ENCODE measurements at regions not wholly inside any gene's neighbourhood (a gene's known extent, or its start where the extent isn't known, plus 50 kb on each side); places are given as distances from the start of the nearest gene placed in this dataset.

- CTCF ChIA-PET = no interaction called here
- H3K27me3 Mint-ChIP-seq = no peaks in the 10 kb centered on the region
- POLR2A ChIA-PET = no interaction called here
- H3K4me3 Mint-ChIP-seq = no peak overlapping the region
- H3K9me3 Mint-ChIP-seq = no peaks in the 10 kb centered on the region
- H3K27ac Mint-ChIP-seq = no peak overlapping the region
- no peak for DNase-seq
- H3K4me1 Mint-ChIP-seq = no peaks in the 10 kb centered on the region
- H3K36me3 Mint-ChIP-seq (ENCODE audit: low read depth) = no peaks in the 10 kb centered on the region
Measured at GRCh38 chr22:48944433-48944750, 883.3 kb downstream of the BRD1 start.

- H3K9me3 Mint-ChIP-seq = no peaks in the 10 kb centered on the region
- no peak for DNase-seq
- ChIA-PET POLR2A (no interaction called here), CTCF (no interaction called here)
- H3K27ac Mint-ChIP-seq = no peak overlapping the region
- H3K27me3 Mint-ChIP-seq = no peaks in the 10 kb centered on the region
- H3K36me3 Mint-ChIP-seq (ENCODE audit: low read depth) = no peaks in the 10 kb centered on the region
- H3K4me3 Mint-ChIP-seq = no peak overlapping the region
- no peaks in the 10 kb centered on the region for H3K4me1 Mint-ChIP-seq
Measured at GRCh38 chr22:48943567-48944432, 883.9 kb downstream of the BRD1 start.

DNA sequence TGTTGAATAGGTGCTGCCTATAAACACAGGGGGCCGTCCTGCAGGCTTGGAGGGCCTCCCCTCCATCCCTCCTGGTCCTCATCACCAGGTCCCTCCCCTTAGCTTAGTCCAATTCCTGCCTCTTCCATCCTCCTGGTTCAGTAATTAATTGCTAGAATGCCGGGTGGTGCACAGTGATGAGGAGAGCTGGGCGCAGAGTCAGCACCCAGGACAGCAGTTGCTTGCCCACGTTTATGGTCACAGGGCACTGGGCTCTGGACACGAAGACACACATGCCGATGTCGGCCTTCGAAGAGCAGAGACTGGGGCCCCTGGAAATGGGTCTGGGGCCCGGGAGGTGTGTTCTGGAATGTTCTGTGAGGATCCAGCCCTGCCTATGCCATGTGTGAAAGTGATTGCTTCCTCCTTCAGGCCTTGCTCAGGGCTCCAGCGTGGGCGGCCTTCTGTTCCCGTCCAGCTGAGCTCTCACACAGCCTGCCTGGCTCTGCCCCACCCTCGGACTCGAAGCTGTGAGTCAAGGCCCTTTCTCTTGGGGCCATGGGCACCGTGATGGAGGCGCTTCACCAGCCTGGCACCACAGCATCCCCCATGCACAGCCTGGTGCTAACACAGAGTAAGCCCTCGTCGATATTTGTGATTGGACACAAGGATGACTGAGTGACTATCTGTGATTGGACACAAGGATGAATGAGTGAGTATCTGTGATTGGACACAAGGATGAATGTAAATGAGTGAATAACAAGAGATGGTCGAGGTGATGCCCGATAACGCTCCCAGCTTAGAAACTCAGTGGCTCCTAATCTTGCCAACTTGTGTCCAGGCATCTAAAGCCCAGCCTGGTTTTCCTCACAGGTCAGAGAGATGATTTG, 884.7 kb downstream of the BRD1 start:
- Mint-ChIP-seq H3K27me3 (no peaks in the 10 kb centered on the region), H3K27ac (no peak overlapping the region), H3K36me3 (ENCODE audit: low read depth) (no peaks in the 10 kb centered on the region), H3K9me3 (no peaks in the 10 kb centered on the region), H3K4me3 (no peak overlapping the region), H3K4me1 (no peaks in the 10 kb centered on the region)
- ChIA-PET POLR2A (no interaction called here), CTCF (no interaction called here)
- no peak for DNase-seq

- ChIA-PET CTCF (no interaction called here), POLR2A (no interaction called here)
- H3K36me3 Mint-ChIP-seq (ENCODE audit: low read depth) = no peaks in the 10 kb centered on the region
- H3K4me3 Mint-ChIP-seq = no peak overlapping the region
- H3K9me3 Mint-ChIP-seq = no peaks in the 10 kb centered on the region
- no peak overlapping the region for H3K27ac Mint-ChIP-seq
- H3K4me1 Mint-ChIP-seq = no peaks in the 10 kb centered on the region
- no peak for DNase-seq
- H3K27me3 Mint-ChIP-seq = no peaks in the 10 kb centered on the region
Measured at GRCh38 chr22:48941903-48942575, 885.6 kb downstream of the BRD1 start.

DNA sequence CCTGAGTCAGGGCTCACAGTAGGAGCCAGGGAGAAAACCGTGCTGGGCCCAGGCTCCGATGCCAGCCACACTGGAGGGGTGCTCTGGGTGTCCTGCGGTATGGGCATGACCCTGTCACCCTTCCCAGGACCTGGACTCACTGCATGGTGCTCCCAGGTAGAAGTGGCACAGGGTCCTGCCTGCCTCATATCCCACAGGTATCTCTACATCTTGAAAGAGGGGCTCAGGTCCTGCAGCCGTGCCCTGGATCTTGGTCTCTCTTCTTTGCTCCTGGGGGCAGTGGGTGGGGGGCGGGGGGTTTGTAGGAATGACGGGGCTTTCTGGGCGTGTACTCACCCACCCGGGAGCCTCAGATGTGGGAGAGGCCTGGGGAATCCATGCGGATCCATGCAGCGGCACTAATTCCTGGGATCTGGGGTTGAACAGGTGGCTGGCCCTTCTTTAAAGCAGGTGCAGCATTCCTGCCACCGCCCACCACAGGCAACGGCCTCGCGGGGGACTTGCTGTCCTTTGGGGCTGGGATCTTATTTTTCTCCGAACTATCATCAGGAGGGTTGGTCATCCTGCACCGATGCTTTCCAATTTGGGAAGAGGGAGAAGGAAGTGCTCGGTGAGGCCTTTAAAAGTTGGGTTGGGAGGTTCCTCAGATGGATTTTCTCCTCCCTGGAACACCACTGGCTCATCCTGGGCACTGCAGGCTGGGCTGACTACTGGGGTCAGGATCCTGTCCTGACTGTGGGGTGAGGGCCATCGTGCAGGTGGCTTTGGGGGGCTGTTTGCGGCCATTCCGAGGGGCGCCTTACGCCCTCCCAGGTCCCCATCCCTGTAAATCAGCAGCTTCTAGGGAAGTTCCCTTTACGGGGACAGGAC, 886.4 kb downstream of the BRD1 start:
- DNase-seq = no peak
- ChIA-PET CTCF (interaction anchor here (0.5 kb wide), 1 partner anchor 8 kb away, joined by 3 read pairs; no protein-coding TSS in a partner anchor), POLR2A (no interaction called here)
- no peaks in the 10 kb centered on the region for H3K9me3 Mint-ChIP-seq
- H3K4me1 Mint-ChIP-seq = no peaks in the 10 kb centered on the region
- H3K27ac Mint-ChIP-seq = no peak overlapping the region
- H3K4me3 Mint-ChIP-seq = no peak overlapping the region
- H3K36me3 Mint-ChIP-seq (ENCODE audit: low read depth) = no peaks in the 10 kb centered on the region
- no peaks in the 10 kb centered on the region for H3K27me3 Mint-ChIP-seq

- Mint-ChIP-seq H3K36me3 (ENCODE audit: low read depth) (no peaks in the 10 kb centered on the region), H3K9me3 (no peaks in the 10 kb centered on the region), H3K4me1 (no peaks in the 10 kb centered on the region), H3K4me3 (no peak overlapping the region), H3K27me3 (no peaks in the 10 kb centered on the region), H3K27ac (no peak overlapping the region)
- CTCF ChIA-PET = interaction anchor here (0.5 kb wide), 1 partner anchor 9 kb away, joined by 3 read pairs; no protein-coding TSS in a partner anchor
- DNase-seq = no peak
- POLR2A ChIA-PET = no interaction called here
Measured at GRCh38 chr22:48940266-48941032, 887.2 kb downstream of the BRD1 start.

DNA sequence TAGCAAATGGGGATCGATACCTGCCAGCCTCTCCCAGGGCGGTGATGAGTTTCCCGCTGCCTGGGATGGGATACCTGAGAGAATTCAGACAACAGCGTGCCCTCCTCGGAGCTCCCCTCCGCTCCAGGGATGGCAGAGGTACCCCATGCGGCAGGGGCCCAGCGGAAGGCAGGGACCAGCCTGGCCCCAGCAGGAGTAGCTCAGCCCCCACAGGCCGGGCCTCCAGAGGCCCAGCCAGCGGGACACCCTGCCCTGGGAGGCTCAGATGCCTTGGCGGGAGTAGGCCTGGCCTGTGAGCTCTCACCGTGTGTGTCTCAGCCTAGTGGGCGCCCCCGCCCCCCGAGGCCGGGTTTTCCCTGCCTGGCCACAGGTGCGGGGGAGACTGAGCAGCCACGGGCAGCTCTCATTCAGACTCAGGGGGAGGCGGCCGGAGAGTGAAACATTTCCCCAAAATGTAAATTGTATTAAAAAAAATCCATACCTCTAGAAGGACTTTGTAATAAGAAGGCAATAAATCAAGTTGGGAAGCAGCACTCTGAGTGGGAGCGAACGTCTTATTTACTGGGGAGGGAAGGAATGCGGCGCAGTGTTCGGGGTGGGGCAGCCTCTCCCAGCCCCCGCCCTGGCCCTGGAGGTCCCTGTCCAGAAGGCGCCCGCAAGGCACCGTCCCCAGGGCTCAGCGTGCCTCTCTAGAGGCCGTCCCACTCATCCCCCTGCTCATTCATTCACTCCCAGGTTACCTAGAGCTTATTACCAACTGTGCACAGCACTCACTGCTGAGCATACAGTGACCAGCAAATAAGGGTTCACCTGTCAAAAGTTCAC, 888.0 kb downstream of the BRD1 start:
- Mint-ChIP-seq H3K36me3 (ENCODE audit: low read depth) (no peaks in the 10 kb centered on the region), H3K27ac (no peak overlapping the region), H3K4me3 (no peak overlapping the region), H3K9me3 (peaks cover 2% of the 10 kb centered on the region), H3K4me1 (no peaks in the 10 kb centered on the region), H3K27me3 (no peaks in the 10 kb centered on the region)
- ChIA-PET CTCF (no interaction called here), POLR2A (no interaction called here)
- no peak for DNase-seq

- Mint-ChIP-seq H3K27me3 (no peaks in the 10 kb centered on the region), H3K4me3 (no peak overlapping the region), H3K36me3 (ENCODE audit: low read depth) (no peaks in the 10 kb centered on the region), H3K4me1 (no peaks in the 10 kb centered on the region), H3K27ac (no peak overlapping the region), H3K9me3 (peaks cover 7% of the 10 kb centered on the region)
- POLR2A ChIA-PET = no interaction called here
- CTCF ChIA-PET = no interaction called here
- DNase-seq = no peak
Measured at GRCh38 chr22:48938741-48939140, 888.9 kb downstream of the BRD1 start.

DNA sequence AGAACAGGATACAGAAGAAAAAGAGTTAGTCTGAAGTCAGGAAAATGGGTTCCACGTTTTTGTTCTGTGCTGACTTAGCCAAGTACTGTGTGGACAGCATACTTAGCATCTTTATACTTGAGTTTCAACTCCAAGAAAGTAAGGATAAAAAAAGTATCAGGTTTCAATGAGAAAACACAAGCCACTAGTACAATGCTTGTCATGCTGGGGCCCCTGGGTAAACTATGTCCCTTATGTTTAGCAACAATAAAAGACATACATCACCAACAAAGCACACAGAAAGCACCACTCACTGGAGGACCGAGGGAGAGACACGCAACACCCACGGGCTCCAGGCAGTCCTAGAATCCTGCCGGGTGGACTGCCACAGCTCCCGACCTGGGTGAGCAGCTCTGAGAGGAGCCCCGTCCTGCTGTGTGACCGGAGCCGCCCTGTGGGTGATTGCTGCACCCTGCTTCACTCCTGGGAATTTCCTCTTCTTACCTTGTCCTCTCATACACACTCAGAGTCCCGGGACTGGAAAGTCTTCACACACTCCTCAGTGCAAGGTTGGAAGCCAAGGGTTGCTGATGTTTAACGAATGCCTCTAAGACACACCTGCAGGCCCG, 890.5 kb downstream of the BRD1 start:
- Mint-ChIP-seq H3K9me3 (peaks cover 7% of the 10 kb centered on the region), H3K36me3 (ENCODE audit: low read depth) (no peaks in the 10 kb centered on the region), H3K27me3 (no peaks in the 10 kb centered on the region), H3K4me3 (no peak overlapping the region), H3K27ac (no peak overlapping the region), H3K4me1 (no peaks in the 10 kb centered on the region)
- ChIA-PET CTCF (no interaction called here), POLR2A (no interaction called here)
- no peak for DNase-seq

GRCh38 chr22:48936391-48936790, 891.3 kb downstream of the BRD1 start:
- no peak for DNase-seq
- Mint-ChIP-seq H3K36me3 (ENCODE audit: low read depth) (no peaks in the 10 kb centered on the region), H3K4me3 (no peak overlapping the region), H3K4me1 (no peaks in the 10 kb centered on the region), H3K27me3 (no peaks in the 10 kb centered on the region), H3K9me3 (peaks cover 7% of the 10 kb centered on the region), H3K27ac (no peak overlapping the region)
- ChIA-PET POLR2A (no interaction called here), CTCF (no interaction called here)

DNA sequence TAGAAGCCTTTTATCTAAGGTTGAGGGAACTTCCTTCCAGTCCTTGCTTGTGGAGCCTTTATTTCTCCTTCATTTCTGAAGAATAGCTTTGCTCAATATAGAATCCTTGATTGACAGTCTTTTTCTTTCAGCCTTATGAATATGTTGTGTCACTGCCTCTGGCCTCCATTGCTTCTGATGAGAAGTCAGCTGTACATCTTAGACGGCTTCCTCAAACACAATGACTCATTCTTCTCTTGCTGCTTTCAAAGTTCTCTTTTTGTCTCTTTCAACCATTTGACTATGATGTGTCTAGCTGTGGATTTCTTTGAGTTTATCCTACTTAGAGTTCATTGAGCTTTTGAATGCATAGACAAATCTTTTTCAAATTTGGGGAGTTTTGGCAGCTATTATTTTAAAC, 893.2 kb downstream of the BRD1 start:
- Mint-ChIP-seq H3K4me1 (no peaks in the 10 kb centered on the region), H3K4me3 (no peak overlapping the region), H3K27me3 (no peaks in the 10 kb centered on the region), H3K9me3 (peaks cover 7% of the 10 kb centered on the region), H3K36me3 (ENCODE audit: low read depth) (no peaks in the 10 kb centered on the region), H3K27ac (no peak overlapping the region)
- ChIA-PET POLR2A (no interaction called here), CTCF (no interaction called here)
- no peak for DNase-seq

Data from activated CD4-positive, alpha-beta T cell treated with anti-CD3 and anti-CD28 coated beads, Interleukin-2, amount 10 ng/mL, durations not matched to agents 7 days and 5 days (primary cell).